Transverse colon (tissue), 4 donors: ENCODE measurements at regions not wholly inside any gene's neighbourhood (a gene's known extent, or its start where the extent isn't known, plus 50 kb on each side); places are given as distances from the start of the nearest gene placed in this dataset.

Experiments
- DNase-seq: peaks from one replicate; pipeline ENCODE4 v3.0.0-alpha.2; 2019
- H3K27ac ChIP-seq, 4 donors: fragments of 200-600 bp; sonication (generic); 2 replicates each; pipeline ENCODE4 v1.5.1; 2016 to 2018; ENCODE audit warnings: inconsistent platforms in 4 of 4
- H3K27me3 ChIP-seq: fragments of 200-600 bp; sonication (generic); 2 replicates; pipeline ENCODE4 v1.5.1; 2017; ENCODE audit warnings: inconsistent platforms
- H3K36me3 ChIP-seq, 4 donors: fragments of 200-600 bp; sonication (generic); 2 replicates each; pipeline ENCODE4 v1.5.1; 2017 to 2019; ENCODE audit warnings: inconsistent platforms in 4 of 4
- H3K4me1 ChIP-seq, 4 donors: fragments of 200-600 bp; sonication (generic); 2 replicates each; pipeline ENCODE4 v1.5.1; 2017 to 2020; ENCODE audit warnings: inconsistent platforms in 4 of 4
- H3K4me3 ChIP-seq, 4 donors: fragments of 200-600 bp; sonication (generic); 1 replicate in 1 of 4; 2 replicates in 3 of 4; pipeline versions ENCODE4 v1.5.1 to v1.6.1; 2017 to 2019; ENCODE audit warnings: inconsistent platforms in 4 of 4
- H3K9me3 ChIP-seq, 2 donors: fragments of 200-600 bp; sonication (generic); 2 replicates each; pipeline ENCODE4 v1.5.1; 2017 to 2019; ENCODE audit warnings: inconsistent platforms in 2 of 2
- CTCF ChIP-seq, 5 experiments: fragments of 200-600 bp in 3 of 5; fragments of 450-650 bp in 2 of 5; sonication (generic) in 3 of 5; IDR thresholded peaks; 1 replicate in 2 of 5; 2 replicates in 3 of 5; pipeline ENCODE4 v1.5.1; 2016 to 2017; ENCODE audit warnings: antibody characterized with exemption in 5 of 5, inconsistent platforms in 3 of 5, mild to moderate bottlenecking in 2 of 5, moderate library complexity in 1 of 5
- EP300 ChIP-seq: sonication (generic); formaldehyde crosslinking; IDR thresholded peaks from one replicate; pipeline ENCODE4 v1.6.1; 2017; ENCODE audit warnings: antibody characterized with exemption, low read depth
- POLR2A ChIP-seq: fragments of 450-650 bp; IDR thresholded peaks from one replicate; pipeline ENCODE4 v1.6.1; 2016; ENCODE audit warnings: antibody characterized with exemption, mild to moderate bottlenecking, moderate library complexity
- POLR2AphosphoS5 ChIP-seq, 3 donors: sonication (generic); formaldehyde crosslinking; IDR thresholded peaks; one replicate each; pipeline ENCODE4 v1.6.1; 2016; ENCODE audit warnings: antibody characterized with exemption in 3 of 3
- WGBS, 2 donors: methylation state at CpG; one replicate each; pipeline ENCODE4 v1.1.5; 2018; ENCODE audit warnings: low coverage in 1 of 2; 5-methylcytosine and 5-hydroxymethylcytosine counted together
- in situ Hi-C, 4 donors: fragments of 200-750 bp; cut with MboI; loops; one replicate each; pipeline versions ENCODE4 v1.15.0 to v1.15.1; 2017; ENCODE audit warnings: low sequenced_read_pairs in 3 of 4, low pct_ligation_motif_present in 1 of 4, low pct_unique_long_range_greater_than_20kb in 1 of 4
- intact Hi-C: fragments of 100-400 bp; cut with DNase I; formaldehyde crosslinking; loops from one replicate; pipeline ENCODE4 v1.15.1; 2023; ENCODE audit warnings: low total_unique reads

GRCh38 chr3:163561151-163561550, 1517.1 kb downstream of the SI start:
- WGBS, 2 donors = 66 to 78% methylated on average over 4 of the region's 4 CpGs
- H3K27me3 ChIP-seq = no peaks in the 10 kb centered on the region
- H3K4me3 ChIP-seq = no peak overlapping the region
- no peaks in the 10 kb centered on the region for H3K9me3 ChIP-seq
- no peak overlapping the region for H3K27ac ChIP-seq
- TF ChIP-seq EP300 (no peak), POLR2A (no peak), CTCF (IDR thresholded peaks at IDR 0.05) (no peak), POLR2AphosphoS5 (IDR thresholded peaks at IDR 0.05) (no peak)
- no peak for DNase-seq
- intact Hi-C loops = no loop called here
- in situ Hi-C loops = no loop called here
- no peaks in the 10 kb centered on the region for H3K4me1 ChIP-seq
- H3K36me3 ChIP-seq = no peaks in the 10 kb centered on the region

GRCh38 chr3:163560459-163560858, 1517.8 kb downstream of the SI start:
- no peaks in the 10 kb centered on the region for H3K36me3 ChIP-seq
- intact Hi-C loops (no loop called here), in situ Hi-C loops (no loop called here)
- TF ChIP-seq CTCF (IDR thresholded peaks at IDR 0.05) (no peak), POLR2A (no peak), POLR2AphosphoS5 (IDR thresholded peaks at IDR 0.05) (no peak), EP300 (no peak)
- no peaks in the 10 kb centered on the region for H3K27me3 ChIP-seq
- no peaks in the 10 kb centered on the region for H3K4me1 ChIP-seq
- no peak overlapping the region for H3K27ac ChIP-seq
- H3K4me3 ChIP-seq = no peak overlapping the region
- no peak for DNase-seq
- 59 to 88% methylated on average over 2 of the region's 2 CpGs for WGBS, 2 donors
- H3K9me3 ChIP-seq = no peaks in the 10 kb centered on the region

- H3K27ac ChIP-seq = no peak overlapping the region
- intact Hi-C loops (no loop called here), in situ Hi-C loops (no loop called here)
- no peaks in the 10 kb centered on the region for H3K27me3 ChIP-seq
- H3K4me1 ChIP-seq = no peaks in the 10 kb centered on the region
- DNase-seq = no peak
- TF ChIP-seq EP300 (no peak), POLR2AphosphoS5 (IDR thresholded peaks at IDR 0.05) (no peak), POLR2A (no peak), CTCF (IDR thresholded peaks at IDR 0.05) (no peak)
- H3K36me3 ChIP-seq = no peaks in the 10 kb centered on the region
- H3K9me3 ChIP-seq = peaks cover 0 to 6% of the 10 kb centered on the region in 2 donors
- WGBS, 2 donors = 72 to 75% methylated on average over 4 of the region's 4 CpGs
- no peak overlapping the region for H3K4me3 ChIP-seq
These were observed 1521.3 kb downstream of the SI start for GRCh38 chr3:163556813-163557523.

- in situ Hi-C loops = no loop called here
These were observed 1522.4 kb downstream of the SI start for GRCh38 chr3:163555918-163556317.

More at GRCh38 chr3:163555918-163556317, 1522.4 kb downstream of the SI start:
- TF ChIP-seq EP300 = no peak
- no peak for TF ChIP-seq POLR2A
- TF ChIP-seq POLR2AphosphoS5 (IDR thresholded peaks at IDR 0.05) = no peak
- no peak for TF ChIP-seq CTCF (IDR thresholded peaks at IDR 0.05)
- WGBS, 2 donors = 0 to 95% methylated on average over 1 of the region's 1 CpG
- H3K4me1 ChIP-seq = no peaks in the 10 kb centered on the region
- no peaks in the 10 kb centered on the region for H3K27me3 ChIP-seq
- no peak for DNase-seq
- H3K4me3 ChIP-seq = no peak overlapping the region
- no peak overlapping the region for H3K27ac ChIP-seq
- intact Hi-C loops = no loop called here
- H3K36me3 ChIP-seq = no peaks in the 10 kb centered on the region
- peaks cover 0 to 6% of the 10 kb centered on the region in 2 donors for H3K9me3 ChIP-seq
